NCI-H82 (cell line): ENCODE measurements at regions not wholly inside any gene's neighbourhood (a gene's known extent, or its start where the extent isn't known, plus 50 kb on each side); places are given as distances from the start of the nearest gene placed in this dataset.

ENCODE experiments used
- DNase-seq: peaks from one replicate; lab custom pipeline; 2025; lab: John Stamatoyannopoulos, UW

DNA sequence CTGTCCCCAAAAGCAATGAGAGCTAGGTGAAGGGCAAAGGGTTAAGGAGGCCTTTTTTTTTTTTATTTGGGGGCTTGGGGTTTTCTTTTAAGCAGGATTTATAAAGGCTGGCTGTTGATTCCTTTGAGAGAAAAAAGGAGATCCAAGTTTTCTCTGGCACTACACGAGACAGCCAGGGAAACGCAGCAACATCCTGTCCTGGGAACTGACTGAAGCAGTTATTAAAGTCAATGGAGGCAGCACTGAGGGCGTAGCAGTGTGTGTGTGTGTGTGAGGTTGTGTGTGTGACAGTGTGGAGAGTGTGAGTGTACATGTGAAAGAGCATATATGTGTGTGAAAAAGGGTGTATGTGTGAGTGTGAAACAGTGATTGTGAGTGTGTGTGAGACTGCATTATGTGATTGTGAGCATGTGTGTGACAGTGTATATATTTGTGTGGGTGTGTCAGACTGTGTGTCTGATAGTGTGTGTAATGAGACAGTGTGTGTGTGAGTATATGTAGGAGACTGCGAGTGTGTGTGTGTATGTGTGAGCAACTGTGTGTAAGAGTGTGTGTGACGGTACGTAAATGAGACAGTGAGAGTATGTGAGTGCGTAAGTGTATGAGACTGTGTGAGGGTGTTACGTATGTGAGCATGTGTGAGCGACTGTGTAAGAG is 65.9 kb upstream of the TIAM1 start:
- DNase-seq = no peak

DNA sequence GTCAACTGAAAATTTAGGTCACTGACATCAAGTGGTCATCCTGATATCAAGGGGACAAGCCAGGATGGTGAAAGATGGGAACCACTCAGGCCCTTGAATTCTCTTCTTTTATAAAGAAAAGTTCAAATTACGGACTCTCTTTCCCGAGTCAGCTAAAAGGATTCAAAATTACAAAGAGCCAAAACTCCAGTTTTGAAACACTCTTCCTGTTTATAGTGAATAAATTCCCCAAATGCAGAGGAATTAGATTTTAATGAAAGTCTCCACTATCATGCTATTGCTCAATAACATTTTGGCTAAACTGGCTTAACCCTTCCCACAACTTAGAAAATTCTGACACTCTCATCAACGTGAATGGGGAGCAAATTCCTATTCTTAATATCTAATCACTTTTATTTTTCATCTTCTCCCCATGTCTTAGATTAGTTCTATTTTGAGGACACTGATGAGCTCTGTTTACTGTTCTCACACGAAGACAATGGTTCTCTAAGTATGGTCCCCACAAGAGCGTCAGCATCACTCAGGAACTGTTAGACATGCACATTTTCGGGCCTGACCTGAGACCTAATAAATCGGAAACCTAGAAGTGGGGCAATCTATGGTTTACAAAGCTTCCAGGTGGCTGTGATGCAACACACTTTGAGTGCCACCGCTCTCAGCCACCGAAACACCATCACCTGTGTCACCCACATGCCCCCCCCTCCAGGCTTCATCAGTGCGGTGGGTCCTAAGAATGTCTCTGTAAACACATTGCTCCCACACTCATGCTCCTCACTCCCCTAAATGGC is 64.4 kb upstream of the TIAM1 start:
- no peak for DNase-seq

DNA sequence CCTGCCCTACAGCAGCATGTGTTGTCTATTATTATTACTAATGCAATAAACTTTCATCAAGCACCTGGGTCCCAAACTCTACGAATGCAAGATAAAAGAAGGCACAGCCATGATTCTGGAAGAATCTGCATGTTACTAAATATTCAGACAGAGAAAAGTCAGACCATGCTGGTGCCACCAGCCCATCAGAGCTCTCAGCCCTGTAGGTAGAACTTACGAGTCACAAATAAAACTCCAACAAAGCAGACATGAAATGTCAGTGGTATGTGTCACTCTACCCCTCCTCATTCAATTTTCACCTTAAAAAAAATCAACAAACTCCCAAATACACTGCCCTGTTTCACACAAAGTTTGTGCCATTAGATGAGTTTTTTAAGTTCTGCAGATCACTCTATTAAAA is 62.4 kb upstream of the TIAM1 start:
- no peak for DNase-seq

DNA sequence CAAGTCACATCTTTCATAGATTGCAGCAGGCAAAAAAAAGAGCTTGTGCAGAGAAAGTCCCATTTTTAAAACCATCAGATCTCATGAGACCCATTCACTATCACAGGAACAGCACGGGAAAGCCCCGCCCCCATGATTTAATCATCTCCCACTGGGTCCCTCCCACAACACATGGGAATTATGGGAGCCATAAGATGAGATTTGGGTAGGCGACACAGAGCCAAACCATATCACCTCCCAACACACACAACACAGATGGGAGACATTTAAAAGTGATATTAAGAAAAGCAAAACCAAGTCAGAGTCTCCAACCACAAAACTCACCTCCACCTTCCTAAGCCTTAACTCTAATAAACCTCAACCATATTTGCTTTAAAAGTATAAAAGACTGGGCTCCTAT is 61.5 kb upstream of the TIAM1 start:
- DNase-seq = peak; percentile 88

DNA sequence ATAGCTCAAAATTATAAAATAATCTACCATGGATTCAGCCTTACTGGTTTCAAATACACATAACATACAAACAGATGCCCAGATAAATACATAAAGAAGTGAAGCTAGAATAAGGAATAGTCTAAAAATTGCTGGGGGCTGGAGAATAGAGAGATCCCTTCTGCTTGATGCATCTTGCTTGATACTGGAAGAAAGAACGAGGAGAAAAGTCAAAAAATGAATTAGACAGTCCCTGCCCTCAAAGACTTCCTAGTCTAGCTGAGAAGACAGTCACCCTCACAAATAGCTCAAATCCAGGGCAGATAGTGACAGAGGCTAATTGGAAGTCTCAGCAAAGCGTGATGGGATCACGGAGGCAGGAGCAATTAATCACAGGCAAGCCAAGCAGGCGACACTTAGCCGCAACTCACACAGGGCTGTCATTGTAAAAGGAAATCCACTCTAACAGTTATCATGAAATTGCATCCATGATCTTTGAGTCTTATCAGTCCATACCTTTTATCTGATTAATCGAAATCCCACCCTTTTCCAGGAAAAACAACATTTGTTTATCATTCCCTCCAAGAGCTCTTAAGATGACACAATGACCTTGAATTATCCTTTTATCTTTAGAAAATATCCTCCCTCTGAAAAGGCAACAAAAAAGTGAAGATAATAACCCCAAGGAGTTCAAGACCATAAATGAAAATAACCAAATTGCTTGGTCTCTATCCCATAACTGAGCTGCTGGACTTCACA is 59.7 kb upstream of the TIAM1 start:
- DNase-seq = peak; percentile 96

DNA sequence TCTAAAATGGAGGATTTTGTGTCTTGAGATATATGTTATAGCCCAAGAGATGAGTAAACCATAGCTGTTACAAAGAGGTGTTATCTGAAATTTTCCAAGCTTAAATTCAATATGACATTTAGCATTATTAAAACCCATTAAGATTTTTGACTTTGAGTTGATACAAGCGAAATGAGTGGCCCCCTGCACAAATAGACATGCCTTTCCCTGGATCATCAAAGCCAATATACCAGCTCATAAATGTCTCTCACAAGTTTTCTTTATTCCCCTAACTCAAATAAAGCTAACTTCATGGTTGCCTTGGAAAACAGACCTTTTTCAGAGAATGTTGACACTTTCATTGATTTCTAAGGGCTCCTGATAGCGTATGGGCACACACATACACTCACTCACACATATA is 55.5 kb upstream of the TIAM1 start:
- DNase-seq = no peak

DNA sequence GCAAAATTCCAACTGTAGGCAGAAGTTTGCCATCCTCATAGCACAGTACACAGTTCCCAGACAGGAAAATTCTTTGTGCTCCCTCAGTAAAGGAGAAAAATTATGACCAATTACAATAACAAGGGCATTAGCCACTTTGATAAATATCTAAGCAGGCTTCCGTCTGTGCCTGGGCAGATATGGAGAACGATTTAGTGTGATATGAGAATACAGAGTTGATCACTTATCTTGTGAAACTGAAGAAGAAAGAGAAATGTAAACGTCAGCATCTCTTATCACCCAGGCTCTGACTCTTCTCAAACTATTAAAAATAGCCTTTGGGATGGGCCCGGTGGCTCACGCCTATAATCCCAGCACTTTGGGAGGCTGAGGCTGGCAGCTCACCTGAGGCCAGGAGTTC is 54.5 kb upstream of the TIAM1 start:
- no peak for DNase-seq

DNA sequence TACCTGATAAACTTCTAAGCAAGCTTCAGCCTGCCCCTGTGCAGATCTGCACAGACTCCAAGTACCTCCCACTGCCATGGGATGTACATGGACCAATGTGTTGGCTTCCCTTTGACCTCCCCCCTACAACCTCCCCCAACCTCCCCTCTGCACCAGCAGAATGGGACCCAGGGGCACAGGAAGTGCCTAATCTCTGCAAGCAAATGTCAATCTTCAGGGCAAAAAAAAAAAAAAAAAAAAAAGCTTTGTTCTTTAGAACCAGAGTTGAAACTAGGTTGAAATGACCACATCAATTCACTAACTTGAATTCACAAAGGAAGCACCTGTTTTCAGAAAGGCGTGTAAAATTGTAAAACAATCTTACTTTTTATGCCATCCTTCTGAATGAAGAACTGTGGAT is 53.9 kb upstream of the TIAM1 start:
- DNase-seq = peak; percentile 14

DNA sequence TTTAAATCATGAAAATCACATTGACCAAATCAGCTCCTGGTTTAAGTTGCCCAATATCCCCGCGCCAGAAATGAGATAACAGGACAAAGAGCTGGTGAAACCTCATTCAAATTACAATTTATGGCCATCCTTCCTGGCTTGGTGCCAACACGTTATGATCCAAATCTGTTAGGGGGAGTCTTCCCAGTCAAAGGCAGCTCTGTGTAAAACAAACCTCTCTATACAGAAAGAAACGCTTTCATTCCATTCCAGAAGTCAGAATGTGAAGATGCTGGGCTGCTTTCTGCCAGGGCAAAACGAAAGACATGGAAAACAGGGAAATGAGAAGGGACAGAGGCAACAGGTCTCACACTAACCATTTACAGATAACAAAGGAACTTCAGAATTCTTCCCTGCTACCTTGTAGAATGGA is 53.5 kb upstream of the TIAM1 start:
- peak; percentile 35 for DNase-seq

DNA sequence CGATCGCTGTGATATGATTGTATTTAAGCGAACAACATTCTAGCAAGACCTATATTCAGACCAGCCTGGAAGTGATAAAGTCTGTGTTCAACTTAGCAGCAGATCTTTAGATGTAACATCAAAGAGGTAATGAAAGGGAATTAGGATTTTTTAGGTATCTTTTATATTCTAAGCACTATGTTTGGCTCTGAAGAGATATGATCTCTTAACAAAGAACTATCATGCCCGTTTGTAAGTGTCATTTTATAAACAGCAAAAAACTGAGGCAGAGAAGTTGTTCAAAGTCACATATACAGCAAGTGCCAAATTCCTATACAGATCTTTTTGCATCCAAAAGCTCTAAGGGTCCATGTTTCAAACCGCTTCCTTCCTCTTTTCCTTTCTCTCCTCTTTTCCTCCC is 53.0 kb upstream of the TIAM1 start:
- no peak for DNase-seq

DNA sequence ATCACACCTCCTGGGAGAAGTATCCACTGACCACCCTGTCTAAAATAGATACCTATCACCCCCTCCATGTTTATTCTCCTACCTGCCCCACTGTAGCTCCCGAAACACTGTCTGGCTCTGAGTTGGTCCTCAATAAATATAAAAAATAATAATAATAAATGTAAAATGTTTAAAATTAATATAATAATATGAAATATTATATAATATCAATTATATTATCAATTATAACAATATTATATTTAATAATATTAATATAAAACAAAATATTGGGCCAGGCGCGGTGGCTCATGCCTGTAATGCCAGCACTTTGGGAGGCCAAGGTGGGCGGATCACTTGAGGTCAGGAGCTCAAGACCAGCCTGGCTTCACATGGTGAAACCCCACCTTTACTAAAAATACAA is 52.3 kb upstream of the TIAM1 start:
- no peak for DNase-seq

DNA sequence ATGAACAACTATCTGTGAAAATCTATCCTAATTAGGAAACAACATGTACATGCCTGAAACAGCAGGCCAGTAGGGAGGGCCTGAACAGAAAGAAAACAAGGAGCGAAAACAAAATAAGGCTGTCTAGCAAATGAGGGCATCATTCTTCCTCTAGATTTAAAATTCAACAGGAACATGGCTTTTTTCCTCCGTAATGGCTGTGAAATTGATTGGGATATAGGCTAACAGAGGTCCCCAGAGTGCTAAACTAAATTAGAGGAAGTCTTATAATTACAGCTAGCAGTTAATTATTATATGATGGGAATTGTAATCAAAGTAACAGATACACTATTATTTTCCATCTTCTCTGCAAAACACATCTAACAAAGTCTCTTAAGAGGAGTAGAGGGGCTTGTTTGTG is 51.7 kb upstream of the TIAM1 start:
- DNase-seq = no peak

DNA sequence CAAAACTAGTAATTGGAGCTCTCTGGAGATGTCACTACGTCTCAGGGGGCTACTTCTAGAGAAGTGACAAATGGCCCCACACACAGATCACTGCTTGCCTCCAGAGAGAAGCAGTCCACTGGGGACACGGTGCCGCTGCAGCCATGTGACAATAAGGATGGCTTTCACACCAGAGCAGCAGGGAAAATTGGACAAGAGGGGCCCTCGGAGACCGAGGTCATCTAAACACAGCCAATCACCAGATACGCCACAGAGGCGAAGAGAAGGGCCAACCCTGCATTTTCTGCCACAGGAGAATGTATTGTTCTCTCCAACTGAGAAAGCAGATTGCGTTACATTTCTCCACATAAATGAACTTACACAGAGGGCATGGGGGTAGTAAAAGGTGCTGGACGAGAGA is 51.2 kb upstream of the TIAM1 start:
- DNase-seq = no peak

DNA sequence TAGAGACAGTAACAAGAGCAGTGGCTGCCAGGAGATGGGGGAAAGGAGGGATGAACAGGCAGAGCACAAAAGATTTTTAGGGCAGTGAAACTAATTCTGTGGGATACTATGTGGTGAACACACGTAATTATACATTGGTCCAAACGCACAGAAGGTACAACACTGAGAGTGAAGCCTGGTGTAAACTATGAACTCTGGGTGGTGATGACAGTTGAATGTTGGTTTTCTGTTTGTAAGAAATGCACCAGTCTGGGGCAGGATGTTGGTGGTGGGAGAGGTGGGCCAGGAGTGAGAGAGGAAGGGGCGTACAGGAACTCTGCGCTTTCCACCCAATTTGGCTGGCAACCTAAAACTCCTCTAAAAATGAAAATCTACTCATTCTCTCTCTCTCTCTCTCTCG is 50.2 kb upstream of the TIAM1 start:
- DNase-seq = no peak
